ENCODE measurements at regions not wholly inside any gene's neighbourhood (a gene's known extent, or its start where the extent isn't known, plus 50 kb on each side); places are given as distances from the start of the nearest gene placed in this dataset.

- H3K4me1 Mint-ChIP-seq (ENCODE audit: low read depth, unreplicated experiment): no peaks in the 10 kb centered on the region
- DNase-seq: no peak
- no peaks in the 10 kb centered on the region for H3K36me3 Mint-ChIP-seq (ENCODE audit: unreplicated experiment)
- TF ChIP-seq, protein P1, sequence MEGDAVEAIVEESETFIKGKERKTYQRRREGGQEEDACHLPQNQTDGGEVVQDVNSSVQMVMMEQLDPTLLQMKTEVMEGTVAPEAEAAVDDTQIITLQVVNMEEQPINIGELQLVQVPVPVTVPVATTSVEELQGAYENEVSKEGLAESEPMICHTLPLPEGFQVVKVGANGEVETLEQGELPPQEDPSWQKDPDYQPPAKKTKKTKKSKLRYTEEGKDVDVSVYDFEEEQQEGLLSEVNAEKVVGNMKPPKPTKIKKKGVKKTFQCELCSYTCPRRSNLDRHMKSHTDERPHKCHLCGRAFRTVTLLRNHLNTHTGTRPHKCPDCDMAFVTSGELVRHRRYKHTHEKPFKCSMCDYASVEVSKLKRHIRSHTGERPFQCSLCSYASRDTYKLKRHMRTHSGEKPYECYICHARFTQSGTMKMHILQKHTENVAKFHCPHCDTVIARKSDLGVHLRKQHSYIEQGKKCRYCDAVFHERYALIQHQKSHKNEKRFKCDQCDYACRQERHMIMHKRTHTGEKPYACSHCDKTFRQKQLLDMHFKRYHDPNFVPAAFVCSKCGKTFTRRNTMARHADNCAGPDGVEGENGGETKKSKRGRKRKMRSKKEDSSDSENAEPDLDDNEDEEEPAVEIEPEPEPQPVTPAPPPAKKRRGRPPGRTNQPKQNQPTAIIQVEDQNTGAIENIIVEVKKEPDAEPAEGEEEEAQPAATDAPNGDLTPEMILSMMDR (IDR thresholded peaks at IDR 0.05; ENCODE audit: partially characterized antibody, unreplicated experiment): no peak
- no peak overlapping the region for H3K4me3 Mint-ChIP-seq (ENCODE audit: unreplicated experiment)
- no peaks in the 10 kb centered on the region for H3K27me3 Mint-ChIP-seq (ENCODE audit: unreplicated experiment)
- no peak overlapping the region for H3K27ac Mint-ChIP-seq (ENCODE audit: unreplicated experiment)
- H3K9me3 Mint-ChIP-seq (ENCODE audit: unreplicated experiment): no peaks in the 10 kb centered on the region
Measured at GRCh38 chr13:105220063-105220462, 1315.4 kb downstream of the EFNB2 start.

GRCh38 chr13:105219651-105220050, 1315.8 kb downstream of the EFNB2 start:
- Mint-ChIP-seq H3K4me1 (ENCODE audit: low read depth, unreplicated experiment) (no peaks in the 10 kb centered on the region), H3K36me3 (ENCODE audit: unreplicated experiment) (no peaks in the 10 kb centered on the region), H3K4me3 (ENCODE audit: unreplicated experiment) (no peak overlapping the region), H3K9me3 (ENCODE audit: unreplicated experiment) (no peaks in the 10 kb centered on the region), H3K27ac (ENCODE audit: unreplicated experiment) (no peak overlapping the region), H3K27me3 (ENCODE audit: unreplicated experiment) (no peaks in the 10 kb centered on the region)
- TF ChIP-seq, protein P1 (IDR thresholded peaks at IDR 0.05; ENCODE audit: partially characterized antibody, unreplicated experiment): no peak
- DNase-seq: no peak

GRCh38 chr13:105213512-105213911, 1322.0 kb downstream of the EFNB2 start:
- no peaks in the 10 kb centered on the region for H3K27me3 Mint-ChIP-seq (ENCODE audit: unreplicated experiment)
- no peaks in the 10 kb centered on the region for H3K9me3 Mint-ChIP-seq (ENCODE audit: unreplicated experiment)
- no peaks in the 10 kb centered on the region for H3K36me3 Mint-ChIP-seq (ENCODE audit: unreplicated experiment)
- TF ChIP-seq, protein P1 (IDR thresholded peaks at IDR 0.05; ENCODE audit: partially characterized antibody, unreplicated experiment): no peak
- H3K4me3 Mint-ChIP-seq (ENCODE audit: unreplicated experiment): no peak overlapping the region
- no peak overlapping the region for H3K27ac Mint-ChIP-seq (ENCODE audit: unreplicated experiment)
- DNase-seq: peak; percentile 23
- peaks cover 1% of the 10 kb centered on the region for H3K4me1 Mint-ChIP-seq (ENCODE audit: low read depth, unreplicated experiment)

DNA sequence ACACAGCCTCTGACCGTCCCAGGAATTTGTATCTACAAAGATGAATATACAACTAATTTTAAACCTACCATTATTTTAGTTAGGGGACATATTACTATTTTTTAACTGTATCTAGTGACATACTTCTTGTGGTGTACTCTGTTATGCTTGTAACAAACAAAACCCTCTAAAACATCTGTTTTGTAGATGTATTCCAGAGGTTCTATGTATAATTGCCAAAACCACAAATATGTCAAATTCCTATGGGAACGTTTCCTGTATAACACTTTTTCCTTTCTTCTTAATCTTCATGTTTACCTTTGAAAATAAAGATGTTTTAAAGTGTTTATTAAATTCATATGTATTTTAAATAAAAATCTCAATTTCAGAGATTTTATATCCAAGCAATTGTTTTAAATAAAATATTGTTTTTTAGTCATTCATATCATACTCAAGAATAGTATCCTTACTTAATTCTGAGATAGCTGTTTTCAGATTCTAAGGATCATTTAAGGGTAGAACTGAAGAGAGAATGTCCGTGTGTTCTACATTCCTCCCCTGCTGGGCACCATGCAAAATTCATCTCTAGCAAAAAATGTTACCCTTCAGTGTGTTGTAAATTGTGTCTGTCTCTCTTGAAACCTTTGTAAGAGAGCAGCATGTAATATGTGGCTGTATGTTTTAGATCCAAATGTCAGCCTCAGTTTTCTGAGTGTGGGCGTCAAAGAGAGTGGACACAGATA, 1327.7 kb downstream of the EFNB2 start:
- Mint-ChIP-seq H3K9me3 (ENCODE audit: unreplicated experiment) (no peaks in the 10 kb centered on the region), H3K36me3 (ENCODE audit: unreplicated experiment) (no peaks in the 10 kb centered on the region), H3K27ac (ENCODE audit: unreplicated experiment) (no peak overlapping the region), H3K27me3 (ENCODE audit: unreplicated experiment) (no peaks in the 10 kb centered on the region), H3K4me3 (ENCODE audit: unreplicated experiment) (no peak overlapping the region), H3K4me1 (ENCODE audit: low read depth, unreplicated experiment) (peaks cover under 1% of the 10 kb centered on the region)
- DNase-seq: no peak
- TF ChIP-seq, protein P1 (IDR thresholded peaks at IDR 0.05; ENCODE audit: partially characterized antibody, unreplicated experiment): peak; percentile 30

GRCh38 chr13:105202354-105202753, 1333.1 kb downstream of the EFNB2 start:
- no peak overlapping the region for H3K4me3 Mint-ChIP-seq (ENCODE audit: unreplicated experiment)

More at GRCh38 chr13:105202354-105202753, 1333.1 kb downstream of the EFNB2 start:
- Mint-ChIP-seq H3K9me3 (ENCODE audit: unreplicated experiment) (no peaks in the 10 kb centered on the region), H3K36me3 (ENCODE audit: unreplicated experiment) (no peaks in the 10 kb centered on the region), H3K27ac (ENCODE audit: unreplicated experiment) (no peak overlapping the region), H3K4me1 (ENCODE audit: low read depth, unreplicated experiment) (peaks cover 14% of the 10 kb centered on the region), H3K27me3 (ENCODE audit: unreplicated experiment) (no peaks in the 10 kb centered on the region)
- no peak for DNase-seq
- TF ChIP-seq, protein P1 (IDR thresholded peaks at IDR 0.05; ENCODE audit: partially characterized antibody, unreplicated experiment): peak; percentile 76
